ENCODE measurements at regions not wholly inside any gene's neighbourhood (a gene's known extent, or its start where the extent isn't known, plus 50 kb on each side); places are given as distances from the start of the nearest gene placed in this dataset.

- in situ Hi-C loops (cut with MboI; ENCODE audit: low sequenced_read_pairs, unreplicated experiment), result no loop called here
- TF ChIP-seq CTCF (IDR thresholded peaks at IDR 0.05; ENCODE audit: borderline replicate concordance, control extremely low read depth, extremely low read depth, insufficient read depth, missing control alignments), result no peak
- DNase-seq (ENCODE audit: low spot score), result no peak
Measured at GRCh38 chr13:103703246-103703645, 637.0 kb upstream of the SLC10A2 start.

GRCh38 chr13:103698000-103698399 is 631.8 kb upstream of the SLC10A2 start:
- no peak for TF ChIP-seq CTCF (IDR thresholded peaks at IDR 0.05; ENCODE audit: borderline replicate concordance, control extremely low read depth, extremely low read depth, insufficient read depth, missing control alignments)
- in situ Hi-C loops (cut with MboI; ENCODE audit: low sequenced_read_pairs, unreplicated experiment), result no loop called here
- DNase-seq (ENCODE audit: low spot score), result no peak

GRCh38 chr13:103695320-103695719 is 629.1 kb upstream of the SLC10A2 start:
- DNase-seq (ENCODE audit: low spot score), result no peak
- in situ Hi-C loops (cut with MboI; ENCODE audit: low sequenced_read_pairs, unreplicated experiment), result no loop called here
- no peak for TF ChIP-seq CTCF (IDR thresholded peaks at IDR 0.05; ENCODE audit: borderline replicate concordance, control extremely low read depth, extremely low read depth, insufficient read depth, missing control alignments)

- TF ChIP-seq CTCF (IDR thresholded peaks at IDR 0.05; ENCODE audit: borderline replicate concordance, control extremely low read depth, extremely low read depth, insufficient read depth, missing control alignments), result no peak
- in situ Hi-C loops (cut with MboI; ENCODE audit: low sequenced_read_pairs, unreplicated experiment), result no loop called here
- no peak for DNase-seq (ENCODE audit: low spot score)
Measured at GRCh38 chr13:103694471-103694870, 628.3 kb upstream of the SLC10A2 start.

- DNase-seq (ENCODE audit: low spot score), result no peak
- TF ChIP-seq CTCF (IDR thresholded peaks at IDR 0.05; ENCODE audit: borderline replicate concordance, control extremely low read depth, extremely low read depth, insufficient read depth, missing control alignments), result no peak
- in situ Hi-C loops (cut with MboI; ENCODE audit: low sequenced_read_pairs, unreplicated experiment), result no loop called here
Measured at GRCh38 chr13:103694033-103694432, 627.8 kb upstream of the SLC10A2 start.

- no peak for TF ChIP-seq CTCF (IDR thresholded peaks at IDR 0.05; ENCODE audit: borderline replicate concordance, control extremely low read depth, extremely low read depth, insufficient read depth, missing control alignments)
- in situ Hi-C loops (cut with MboI; ENCODE audit: low sequenced_read_pairs, unreplicated experiment), result no loop called here
- DNase-seq (ENCODE audit: low spot score), result no peak
Measured at GRCh38 chr13:103692442-103692841, 626.2 kb upstream of the SLC10A2 start.

GRCh38 chr13:103676329-103676728 is 610.1 kb upstream of the SLC10A2 start:
- in situ Hi-C loops (cut with MboI; ENCODE audit: low sequenced_read_pairs, unreplicated experiment), result no loop called here
- DNase-seq (ENCODE audit: low spot score), result no peak
- TF ChIP-seq CTCF (IDR thresholded peaks at IDR 0.05; ENCODE audit: borderline replicate concordance, control extremely low read depth, extremely low read depth, insufficient read depth, missing control alignments), result no peak

Data from GM13976 (cell line).